ENCODE measurements at regions not wholly inside any gene's neighbourhood (a gene's known extent, or its start where the extent isn't known, plus 50 kb on each side); places are given as distances from the start of the nearest gene placed in this dataset.

GRCh38 chr7:12470930-12471329 lies 67.3 kb upstream of the VWDE start:
- TF ChIP-seq POLR2A (IDR thresholded peaks at IDR 0.05), result no peak
- no peak for TF ChIP-seq CTCF (IDR thresholded peaks at IDR 0.05)
- no peak for TF ChIP-seq POLR2AphosphoS5 (IDR thresholded peaks at IDR 0.05)
